ENCODE measurements at regions not wholly inside any gene's neighbourhood (a gene's known extent, or its start where the extent isn't known, plus 50 kb on each side); places are given as distances from the start of the nearest gene placed in this dataset.

DNA sequence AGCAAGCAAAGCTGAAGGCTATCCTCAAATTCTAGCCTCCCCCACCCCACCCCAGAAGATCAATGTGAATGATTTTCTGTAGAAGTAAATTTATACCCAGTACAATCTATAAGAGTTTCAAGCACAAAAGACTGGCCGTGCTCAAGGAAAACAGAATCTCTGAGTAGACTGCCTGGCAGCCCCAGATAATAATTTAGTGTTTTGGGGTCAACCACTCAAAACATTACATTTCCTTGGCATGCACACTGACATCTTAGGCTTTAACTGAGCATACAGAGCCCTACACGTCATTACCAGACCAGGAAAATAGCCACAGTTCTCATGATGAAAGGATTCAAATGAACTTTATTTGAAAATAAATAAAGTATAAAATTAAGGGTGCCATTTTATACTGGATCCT is 376.5 kb downstream of the TBL1XR1 start:
- DNase-seq (ENCODE audit: low read depth): no peak
- no peak overlapping the region for H3K4me3 ChIP-seq (ENCODE audit: low read depth, low read length)
- TF ChIP-seq CTCF (conservative IDR thresholded peaks at IDR 0.05; ENCODE audit: low read depth, low read length): no peak

DNA sequence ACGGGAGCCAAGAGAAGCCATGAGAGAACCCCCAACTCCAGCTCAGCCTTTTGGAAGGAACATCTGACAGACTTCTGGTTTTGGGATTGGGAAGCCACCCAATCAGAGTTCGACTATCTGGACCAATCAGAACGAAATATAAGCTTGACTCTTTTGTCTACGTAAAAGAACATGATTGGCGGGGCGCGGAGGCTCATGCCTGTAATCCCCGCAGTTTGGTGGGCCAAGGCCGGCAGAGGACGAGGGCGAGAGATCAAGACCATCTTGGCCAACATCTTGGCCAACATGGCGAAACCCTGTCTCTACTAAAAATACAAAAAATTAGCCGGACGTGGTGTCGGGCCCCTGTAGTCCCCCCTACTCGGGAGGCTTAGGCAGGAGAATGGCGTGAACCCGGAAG is 380.3 kb downstream of the TBL1XR1 start:
- no peak for DNase-seq (ENCODE audit: low read depth)
- TF ChIP-seq CTCF (conservative IDR thresholded peaks at IDR 0.05; ENCODE audit: low read depth, low read length): no peak
- H3K4me3 ChIP-seq (ENCODE audit: low read depth, low read length): no peak overlapping the region

- no peak for DNase-seq (ENCODE audit: low read depth)
- no peak overlapping the region for H3K4me3 ChIP-seq (ENCODE audit: low read depth, low read length)
- peak; percentile 82 for TF ChIP-seq CTCF (conservative IDR thresholded peaks at IDR 0.05; ENCODE audit: low read depth, low read length)
Observed at GRCh38 chr3:176814285-176814684, 383.0 kb downstream of the TBL1XR1 start.

DNA sequence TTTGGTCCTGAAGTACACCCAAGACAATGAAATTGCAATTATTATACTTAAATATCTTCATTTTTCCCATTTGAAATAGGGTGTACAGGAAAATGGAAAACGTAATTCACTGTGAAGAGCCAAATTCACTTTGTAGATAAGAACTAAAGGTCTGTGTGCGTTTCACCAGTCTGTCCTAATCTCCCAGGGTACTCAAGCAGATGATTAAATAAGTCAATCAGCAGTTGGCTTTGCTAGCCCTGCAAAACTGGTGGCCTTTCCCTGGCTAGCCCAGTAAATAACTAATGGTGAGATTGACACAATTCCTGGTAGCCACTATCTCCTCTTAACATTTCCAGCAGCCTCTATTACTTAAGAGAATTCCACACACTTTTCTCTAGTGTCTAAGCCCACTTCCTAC is 389.3 kb downstream of the TBL1XR1 start:
- no peak for TF ChIP-seq CTCF (conservative IDR thresholded peaks at IDR 0.05; ENCODE audit: low read depth, low read length)
- no peak for DNase-seq (ENCODE audit: low read depth)
- H3K4me3 ChIP-seq (ENCODE audit: low read depth, low read length): no peak overlapping the region

GRCh38 chr3:176799675-176800074 is 397.6 kb downstream of the TBL1XR1 start:
- no peak for DNase-seq (ENCODE audit: low read depth)
- TF ChIP-seq CTCF (conservative IDR thresholded peaks at IDR 0.05; ENCODE audit: low read depth, low read length): no peak
- H3K4me3 ChIP-seq (ENCODE audit: low read depth, low read length): no peak overlapping the region

- TF ChIP-seq CTCF (conservative IDR thresholded peaks at IDR 0.05; ENCODE audit: low read depth, low read length): no peak
- no peak for DNase-seq (ENCODE audit: low read depth)
Observed at GRCh38 chr3:176798680-176799079, 398.6 kb downstream of the TBL1XR1 start.

DNA sequence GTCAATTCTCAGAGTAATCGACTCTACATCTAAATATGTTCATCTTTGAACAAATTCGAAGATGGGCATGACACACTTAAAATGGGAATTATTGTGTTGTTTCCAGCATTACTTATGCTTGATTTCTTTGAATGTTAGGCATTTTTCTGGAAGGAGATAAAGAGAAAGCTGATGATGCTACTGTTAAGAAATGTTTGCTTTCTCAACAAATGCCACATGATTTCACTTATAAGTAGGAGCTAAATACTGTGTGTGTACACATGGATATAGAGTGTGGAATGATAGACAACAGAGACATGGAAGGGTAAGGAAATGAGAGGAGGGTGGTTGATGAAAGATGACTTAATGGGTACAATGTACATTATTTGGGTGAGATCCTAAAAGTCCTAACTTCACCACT is 400.9 kb downstream of the TBL1XR1 start:
- DNase-seq (ENCODE audit: low read depth): no peak
- TF ChIP-seq CTCF (conservative IDR thresholded peaks at IDR 0.05; ENCODE audit: low read depth, low read length): no peak
- no peak overlapping the region for H3K4me3 ChIP-seq (ENCODE audit: low read depth, low read length)

More at GRCh38 chr3:176798680-176799079, 398.6 kb downstream of the TBL1XR1 start:
- no peak overlapping the region for H3K4me3 ChIP-seq (ENCODE audit: low read depth, low read length)
